HG02973 (cell line): ENCODE measurements at regions not wholly inside any gene's neighbourhood (a gene's known extent, or its start where the extent isn't known, plus 50 kb on each side); places are given as distances from the start of the nearest gene placed in this dataset.

Experiments used
- ATAC-seq: cut with Tn5 transposase; IDR thresholded peaks from one replicate; pipeline ENCODE4 v1.9.1; 2021; ENCODE audit warnings: moderate library complexity; ENCODE audit not compliant: unreplicated experiment

DNA sequence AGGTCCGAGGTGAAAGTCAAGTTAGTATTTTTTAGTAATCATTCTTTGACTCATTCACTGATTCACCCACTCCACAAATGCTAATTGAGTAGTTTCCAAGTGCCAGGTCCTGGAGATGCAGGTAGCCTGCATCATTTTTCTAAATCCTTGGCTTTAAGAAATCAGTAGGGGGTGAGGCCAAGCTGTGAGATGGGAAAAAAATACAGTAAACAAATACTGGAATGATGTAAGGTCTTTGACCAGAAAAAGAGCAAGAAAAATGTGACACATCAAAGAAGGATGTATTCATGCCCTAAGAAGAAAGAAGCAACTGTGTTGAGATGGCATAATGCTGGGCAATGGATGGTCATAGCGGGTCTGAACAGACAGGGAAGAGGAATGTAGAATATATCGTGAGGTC is 1386.6 kb downstream of the PCDH7 start:
- no peak for ATAC-seq

DNA sequence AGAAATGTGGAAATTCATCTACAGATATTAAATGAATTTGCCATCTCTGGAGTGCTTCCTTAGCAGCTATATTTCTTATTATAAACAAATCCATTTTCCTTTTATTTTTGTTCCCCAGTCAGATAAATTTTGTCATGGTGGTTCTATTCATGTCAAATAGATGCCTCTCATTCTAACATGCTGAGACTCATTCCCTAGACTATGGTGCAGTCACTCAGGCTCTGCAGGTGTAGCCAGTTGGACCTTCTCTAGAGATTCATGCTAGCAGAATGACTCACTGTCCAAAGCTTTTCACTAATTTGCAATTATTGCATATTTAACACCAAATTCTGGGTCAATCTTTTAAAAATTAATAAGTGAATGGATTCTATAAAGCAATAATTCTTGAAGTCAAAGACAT is 1392.7 kb downstream of the PCDH7 start:
- ATAC-seq = no peak

DNA sequence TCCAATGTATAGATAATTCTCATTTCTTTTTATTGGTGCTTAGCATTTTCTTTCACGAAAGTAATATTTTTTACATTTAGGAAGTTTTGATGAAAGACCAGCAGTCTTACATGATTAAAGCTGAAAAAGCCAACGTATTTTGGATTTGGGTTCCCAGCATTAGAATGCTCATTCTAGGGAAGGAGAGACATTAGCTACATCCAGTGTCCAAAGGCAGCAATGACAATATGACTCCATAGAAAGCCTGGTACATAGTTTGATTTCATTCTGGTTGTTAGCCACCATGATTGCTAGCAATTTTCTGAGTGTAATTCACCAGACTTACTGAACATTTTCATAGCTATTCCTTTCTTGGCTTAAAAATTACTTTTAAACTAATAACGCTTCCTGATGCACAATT is 1397.5 kb downstream of the PCDH7 start:
- no peak for ATAC-seq

DNA sequence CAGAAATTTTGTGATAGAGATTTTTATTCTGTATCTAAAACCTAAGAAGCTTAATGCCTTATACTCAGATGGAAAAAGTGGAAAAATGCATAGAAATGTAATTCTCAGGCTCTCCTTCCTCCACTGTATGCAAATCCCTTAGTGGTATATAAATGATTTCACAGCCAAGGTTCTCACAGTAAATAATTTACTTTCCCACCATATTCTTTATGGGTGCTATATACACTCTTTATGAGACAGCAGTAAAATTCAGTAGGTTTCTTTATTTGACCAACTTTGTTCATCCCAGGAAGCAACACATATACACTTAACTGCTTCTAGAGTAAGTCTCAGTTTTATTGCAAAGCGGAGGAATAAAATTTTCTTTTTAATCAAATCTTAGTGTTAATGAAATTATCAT is 1399.7 kb downstream of the PCDH7 start:
- ATAC-seq = no peak

DNA sequence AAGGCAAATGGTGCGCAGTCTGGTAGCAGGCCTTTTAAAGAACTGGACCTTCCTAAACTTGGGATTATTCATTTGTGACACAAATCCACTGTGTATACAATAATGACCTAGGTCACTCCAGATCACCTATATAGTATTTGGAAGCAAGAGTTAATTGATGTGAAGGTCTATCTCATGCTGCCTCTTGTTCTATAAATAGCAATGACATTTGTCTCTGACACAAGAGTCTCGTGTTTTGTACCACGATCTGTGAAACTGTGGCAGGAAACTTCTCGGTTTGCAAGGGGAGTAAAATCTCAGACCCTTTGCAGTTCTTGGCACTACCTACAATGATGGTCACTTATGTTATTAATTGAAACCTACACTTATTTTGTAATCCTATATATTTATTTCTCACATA is 1408.4 kb downstream of the PCDH7 start:
- no peak for ATAC-seq

DNA sequence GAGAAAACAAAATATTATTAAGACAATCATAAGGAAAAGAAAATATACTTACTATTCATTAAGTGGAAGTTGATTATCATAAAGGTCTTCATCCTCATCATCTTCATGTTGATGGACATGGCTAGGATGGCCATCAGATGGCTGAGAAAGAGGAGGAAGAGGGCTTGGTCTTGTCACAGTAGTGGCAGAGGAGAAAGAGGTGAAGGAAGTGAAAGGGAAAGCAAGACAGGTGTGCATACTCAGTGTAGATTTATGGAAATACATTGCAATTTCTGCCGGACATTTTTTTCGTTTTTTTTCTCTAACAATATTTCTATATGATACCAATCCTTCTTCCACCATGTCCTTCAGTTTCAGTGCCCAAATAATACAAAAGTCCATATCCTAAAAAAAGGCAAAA is 1409.8 kb downstream of the PCDH7 start:
- ATAC-seq = no peak

DNA sequence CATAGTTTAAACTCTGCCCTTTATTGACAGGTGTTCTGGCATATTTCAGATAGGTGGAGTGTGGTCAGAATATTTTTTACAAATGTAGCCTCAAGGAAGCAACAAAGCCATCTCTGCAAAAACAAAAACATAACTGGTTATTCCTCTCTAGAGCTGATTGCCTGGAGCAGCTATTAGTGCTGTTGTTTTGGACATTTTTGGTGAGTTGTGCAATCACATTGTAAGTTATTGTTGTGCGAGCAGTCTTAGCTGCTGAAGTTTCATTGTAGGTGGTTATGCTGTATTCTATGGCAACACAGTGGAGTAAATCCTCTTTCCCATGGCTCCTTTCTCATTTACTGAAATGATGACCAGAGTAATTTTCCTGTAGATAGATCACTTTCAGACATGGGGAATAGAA is 1413.0 kb downstream of the PCDH7 start:
- no peak for ATAC-seq

DNA sequence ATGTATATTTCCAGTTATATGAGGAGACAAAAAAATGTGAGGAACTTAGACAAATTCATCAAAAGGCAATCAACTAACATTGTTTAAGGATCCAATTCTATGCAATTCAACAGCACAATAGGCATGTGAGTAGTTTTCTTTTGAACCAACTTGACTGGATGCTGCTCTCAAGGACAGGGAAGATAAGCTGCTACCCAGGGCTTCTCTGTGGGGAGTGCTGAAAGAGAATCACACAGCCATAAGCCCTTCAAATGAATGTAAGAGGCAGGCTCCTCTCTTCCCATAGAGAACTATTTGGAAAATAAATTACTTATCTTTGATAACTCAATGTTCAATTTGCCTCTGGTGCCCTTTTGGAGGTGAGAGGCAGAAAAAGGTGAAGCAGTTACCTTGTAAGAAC is 1413.6 kb downstream of the PCDH7 start:
- ATAC-seq = no peak

DNA sequence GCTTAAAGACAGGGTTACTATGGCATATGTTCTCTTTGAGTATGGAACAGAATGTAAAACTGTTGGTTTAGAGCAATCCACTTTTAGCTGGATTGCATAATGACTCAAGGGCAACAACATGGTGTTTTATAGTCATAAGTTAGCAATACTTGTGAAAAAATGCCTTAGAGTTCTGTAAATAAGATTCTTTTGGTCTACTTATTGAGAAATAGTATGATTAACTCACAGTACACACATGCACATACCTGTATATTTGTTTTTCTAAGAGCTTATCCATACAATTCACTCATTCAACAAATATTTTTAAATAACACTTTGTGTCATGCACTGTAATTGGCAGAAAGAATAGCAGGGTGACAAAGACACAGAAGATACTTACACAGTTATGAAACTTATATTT is 1415.5 kb downstream of the PCDH7 start:
- no peak for ATAC-seq

DNA sequence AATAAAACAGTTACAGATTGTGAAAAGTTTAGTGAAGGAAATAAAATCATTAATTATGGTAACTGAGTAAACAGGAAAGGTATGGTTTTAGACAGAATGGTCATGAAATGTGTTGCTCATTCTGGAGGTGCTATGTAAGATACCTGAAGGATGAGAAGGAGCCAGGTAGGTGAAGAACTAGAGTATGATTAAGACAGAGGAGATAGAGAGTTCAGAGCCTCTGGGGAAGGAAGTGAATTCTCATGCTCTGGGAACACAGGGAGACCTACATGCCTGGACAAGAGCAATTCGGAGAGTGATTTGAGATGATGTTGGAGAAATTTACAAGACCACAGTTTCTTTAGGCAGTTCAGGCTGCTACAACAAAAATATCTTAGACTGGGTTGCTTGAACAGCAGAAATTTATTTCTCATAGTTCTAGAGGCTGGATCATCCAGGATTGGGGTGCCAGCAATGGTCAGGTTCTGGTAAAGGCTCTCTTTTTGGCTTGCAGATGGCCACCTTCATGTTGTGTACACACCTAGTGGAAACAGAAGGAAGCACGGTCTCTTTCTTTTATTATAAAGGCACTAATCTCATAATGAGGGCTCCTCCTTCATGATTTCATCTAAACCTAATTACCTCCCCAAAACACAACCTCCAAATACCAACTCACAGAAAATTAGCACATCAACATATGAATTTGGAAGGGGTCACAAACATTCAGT is 1416.1 kb downstream of the PCDH7 start:
- no peak for ATAC-seq

DNA sequence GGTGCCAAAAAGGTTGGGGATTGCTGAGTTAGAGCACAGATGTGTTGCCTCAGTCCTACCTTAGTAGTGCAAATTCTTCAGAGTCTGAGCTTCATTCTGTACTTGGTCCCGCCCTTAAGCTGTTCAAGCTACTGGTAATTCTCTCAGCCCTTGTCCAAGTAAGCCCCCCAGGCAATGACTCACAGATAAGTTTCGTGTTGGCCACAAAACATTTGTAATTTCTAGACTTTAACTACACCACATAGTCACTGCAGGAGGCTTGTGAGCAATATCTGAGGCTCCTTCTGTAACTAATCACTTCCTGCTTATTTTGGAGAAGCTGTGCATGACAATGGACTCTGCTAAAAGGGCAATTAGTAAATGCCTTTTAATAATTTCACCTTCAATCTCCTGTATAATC is 1420.5 kb downstream of the PCDH7 start:
- no peak for ATAC-seq

DNA sequence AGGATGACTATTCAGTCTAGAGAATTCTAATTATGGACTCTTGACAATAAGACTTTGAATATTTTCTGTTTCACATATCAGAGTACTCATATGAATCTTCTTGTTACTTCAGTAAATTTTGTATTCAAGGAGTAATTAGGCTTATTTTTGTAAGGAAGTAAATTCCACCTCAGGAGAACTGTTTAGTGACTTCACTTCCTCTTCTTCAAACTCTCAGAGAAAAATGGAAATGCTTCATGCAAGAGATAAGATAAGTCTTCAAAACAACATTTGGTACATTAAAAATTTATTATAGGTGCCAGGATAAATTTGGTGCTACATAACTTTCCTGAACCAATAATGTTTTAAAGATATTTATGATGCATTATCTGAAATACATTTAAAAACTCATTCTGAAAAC is 1421.9 kb downstream of the PCDH7 start:
- ATAC-seq = no peak

DNA sequence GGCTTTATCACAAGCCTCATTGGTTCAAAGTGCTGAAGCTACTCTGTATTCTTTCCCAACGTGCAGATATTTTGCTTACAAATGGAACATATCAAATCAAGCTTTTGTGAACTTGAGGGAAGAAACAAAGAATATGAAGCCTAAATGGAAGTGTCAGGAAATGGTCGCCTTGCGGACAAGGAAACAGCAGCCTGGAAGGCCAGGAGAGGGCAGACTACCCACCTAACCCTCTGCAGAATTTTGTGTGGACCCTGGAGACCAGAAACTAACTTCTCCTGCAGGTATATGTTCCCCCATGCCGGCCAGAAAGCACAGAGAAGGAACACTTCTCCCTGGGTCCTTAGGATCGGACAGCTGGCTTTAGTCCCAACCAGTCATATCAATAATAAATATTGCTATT is 1425.8 kb downstream of the PCDH7 start:
- no peak for ATAC-seq

DNA sequence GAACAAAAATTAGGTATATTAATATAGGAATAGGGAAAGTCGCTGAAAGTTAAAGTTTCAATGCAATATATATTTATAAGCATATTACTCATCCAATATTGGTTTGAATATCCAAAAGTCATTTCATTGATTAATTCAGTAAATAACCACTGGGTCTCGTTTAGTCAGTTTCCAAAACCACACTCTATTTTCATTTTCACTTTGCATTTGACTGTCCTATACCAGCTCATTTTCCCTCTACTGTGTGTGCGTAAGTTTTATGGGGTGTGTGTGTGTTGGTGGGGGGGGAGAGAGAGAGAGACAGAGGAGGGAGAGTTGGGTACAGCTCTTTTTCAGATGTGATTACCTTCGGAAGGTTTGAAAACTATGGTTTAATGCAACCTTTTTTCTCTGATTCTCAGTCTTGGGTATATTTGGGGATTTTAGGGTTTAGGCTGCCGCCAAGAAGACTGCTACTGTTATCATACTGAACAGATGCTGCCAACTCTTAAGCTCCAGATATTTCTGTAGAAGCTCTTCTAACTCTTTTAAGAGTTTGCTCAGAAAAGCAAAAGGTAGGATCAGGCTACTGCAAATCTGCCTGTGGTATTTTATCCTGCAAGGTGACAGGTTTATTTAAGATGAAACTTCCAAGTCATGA is 1427.4 kb downstream of the PCDH7 start:
- ATAC-seq = no peak

DNA sequence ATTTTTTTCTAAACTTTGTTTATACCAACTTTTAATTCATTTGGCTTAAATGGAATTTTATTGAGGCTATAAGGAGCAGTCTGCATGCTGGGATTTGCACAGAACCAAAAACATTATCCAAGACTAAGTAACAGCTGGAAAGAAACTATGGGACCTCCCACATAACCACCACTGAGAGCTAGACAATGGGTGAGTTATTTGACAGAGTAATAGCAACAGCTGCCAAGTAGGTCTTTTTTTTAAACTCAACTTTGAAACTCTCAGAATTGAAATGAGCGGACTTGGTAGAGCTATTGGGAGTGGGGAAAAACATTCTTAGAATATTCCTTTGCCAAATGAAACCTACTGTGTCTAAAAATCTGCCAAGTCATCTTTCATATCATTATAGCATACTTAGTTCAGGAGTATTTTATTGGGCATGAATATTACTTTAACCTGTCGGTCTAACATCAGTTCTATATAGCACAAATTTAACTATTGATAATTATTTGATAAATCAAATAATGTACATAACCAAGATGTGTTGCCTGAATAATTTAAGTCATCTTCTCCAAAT is 1428.0 kb downstream of the PCDH7 start:
- ATAC-seq = no peak

DNA sequence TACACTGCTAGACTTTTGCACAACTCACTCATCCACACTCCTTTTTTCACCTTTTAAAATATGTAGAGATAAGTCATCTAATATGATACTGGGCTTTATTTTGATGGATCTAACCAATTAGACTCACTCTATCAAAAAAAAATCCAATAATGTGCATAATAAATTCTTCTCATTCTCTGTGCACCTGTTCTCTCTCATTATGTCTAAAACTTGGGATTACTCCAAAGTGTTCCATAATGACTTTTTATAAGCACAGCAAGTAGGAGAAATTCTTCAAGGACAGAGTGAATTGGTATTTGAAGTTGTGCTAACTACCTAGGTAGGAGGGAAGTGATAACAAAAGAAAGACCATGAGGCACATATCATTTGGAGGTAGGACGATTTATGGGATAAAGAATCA is 1438.8 kb downstream of the PCDH7 start:
- no peak for ATAC-seq

DNA sequence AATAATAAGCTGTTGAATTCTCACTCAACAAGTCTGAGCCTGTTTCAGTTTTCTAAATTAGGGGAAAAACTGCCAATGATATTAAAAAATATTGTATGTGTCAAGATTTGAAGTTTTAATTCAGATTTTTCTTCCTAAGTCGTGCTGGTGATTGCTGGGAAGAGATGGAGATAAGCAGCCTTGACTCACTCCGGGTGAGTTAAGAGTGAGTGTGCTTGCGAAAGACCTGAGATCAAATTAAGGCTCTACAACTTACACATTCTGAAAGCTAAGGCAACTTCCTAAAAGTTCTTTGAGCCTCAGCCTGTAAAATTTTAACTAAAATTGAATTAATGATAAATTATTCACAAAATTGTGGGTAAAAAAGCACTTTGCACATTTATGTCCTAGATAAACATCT is 1441.2 kb downstream of the PCDH7 start:
- no peak for ATAC-seq

DNA sequence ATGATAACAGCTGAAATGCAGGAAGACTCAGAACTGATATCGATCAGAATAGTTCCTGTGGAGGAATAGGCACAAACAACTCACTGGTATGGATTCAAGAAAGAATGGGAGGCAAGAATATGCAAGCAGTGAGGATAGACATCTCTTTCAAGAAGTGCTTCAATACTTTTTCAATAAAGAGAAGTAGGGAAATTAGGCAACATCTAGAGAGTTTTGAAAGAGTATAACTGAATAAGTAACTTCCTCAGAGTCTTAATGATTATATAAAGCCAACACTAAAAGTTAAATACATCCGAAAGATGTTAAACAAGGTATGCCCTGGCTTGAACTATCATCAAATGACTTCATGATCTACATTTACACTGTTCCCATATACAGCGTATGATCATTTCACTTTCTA is 1443.0 kb downstream of the PCDH7 start:
- no peak for ATAC-seq

DNA sequence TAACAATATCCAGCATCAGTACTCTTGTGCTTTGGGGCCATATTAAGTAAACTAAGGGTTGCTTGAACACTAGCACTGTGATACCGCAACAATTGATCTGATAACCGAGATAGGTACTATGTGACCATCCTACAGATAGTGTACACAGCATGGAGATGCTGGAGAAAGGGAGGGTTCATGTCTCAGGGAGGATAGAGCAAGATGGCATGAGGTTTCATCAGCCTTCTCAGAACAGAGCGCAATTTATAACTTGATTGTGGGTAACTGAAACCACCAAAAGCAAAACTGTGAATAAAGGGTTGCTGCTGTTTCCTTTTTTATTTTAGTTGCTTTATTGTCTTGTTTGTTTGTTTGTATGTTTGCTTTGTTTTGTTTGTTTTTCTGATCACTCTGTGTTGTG is 1449.7 kb downstream of the PCDH7 start:
- no peak for ATAC-seq

DNA sequence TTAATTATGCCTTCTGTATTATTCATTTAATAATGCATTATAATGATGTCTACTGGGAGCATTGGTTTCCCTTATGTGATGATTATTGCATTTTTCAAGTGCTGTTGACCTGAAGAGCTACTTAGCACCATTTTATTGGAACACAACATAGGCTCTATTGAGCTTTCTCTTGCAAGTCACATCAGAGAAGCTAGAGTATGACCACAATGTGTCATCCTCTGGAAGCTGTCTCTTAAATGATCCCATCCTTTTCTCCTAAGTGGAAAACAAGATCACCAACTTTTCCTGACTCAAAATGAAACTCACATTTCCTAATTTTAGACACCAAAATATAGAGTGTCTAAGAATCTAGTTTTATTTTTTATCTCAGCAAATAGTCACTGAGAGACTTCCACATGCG is 1451.9 kb downstream of the PCDH7 start:
- ATAC-seq = no peak

DNA sequence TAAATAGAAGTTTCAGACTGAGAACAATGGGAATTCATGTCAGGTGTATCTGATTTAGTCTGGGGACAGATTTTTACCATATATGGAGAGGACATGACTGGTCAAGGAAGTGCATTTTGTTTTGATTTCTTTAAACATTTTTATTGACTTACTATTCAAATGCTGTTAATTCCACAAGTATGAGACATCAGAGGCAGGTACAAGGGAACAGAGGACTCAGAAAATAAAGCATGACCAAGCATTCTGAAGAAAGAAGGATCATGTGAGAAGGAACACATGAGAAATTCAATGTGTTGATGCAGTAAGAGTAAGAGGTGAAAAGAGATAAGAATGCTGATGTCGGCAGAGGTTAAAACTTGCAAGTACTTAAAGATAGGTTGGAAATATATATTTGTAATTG is 1452.6 kb downstream of the PCDH7 start:
- ATAC-seq = no peak

DNA sequence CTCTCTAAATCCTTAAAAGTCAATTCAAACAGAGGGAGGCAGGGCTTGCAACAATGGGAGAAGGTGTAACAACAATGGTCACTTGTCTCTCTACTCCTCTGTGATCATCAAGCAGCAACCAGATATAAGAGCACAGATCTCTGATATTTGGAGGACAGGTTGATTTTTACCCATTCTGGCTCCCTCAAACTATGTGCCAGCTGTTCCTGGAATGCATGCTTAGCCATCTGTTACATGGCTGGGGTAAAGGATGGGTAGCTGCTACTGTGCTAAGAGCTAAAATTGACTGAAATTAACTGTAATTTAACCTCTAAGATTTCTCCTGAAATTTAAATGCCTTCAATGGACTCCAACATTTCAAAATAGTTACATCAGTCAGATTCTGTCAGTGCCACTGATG is 1459.9 kb downstream of the PCDH7 start:
- no peak for ATAC-seq

DNA sequence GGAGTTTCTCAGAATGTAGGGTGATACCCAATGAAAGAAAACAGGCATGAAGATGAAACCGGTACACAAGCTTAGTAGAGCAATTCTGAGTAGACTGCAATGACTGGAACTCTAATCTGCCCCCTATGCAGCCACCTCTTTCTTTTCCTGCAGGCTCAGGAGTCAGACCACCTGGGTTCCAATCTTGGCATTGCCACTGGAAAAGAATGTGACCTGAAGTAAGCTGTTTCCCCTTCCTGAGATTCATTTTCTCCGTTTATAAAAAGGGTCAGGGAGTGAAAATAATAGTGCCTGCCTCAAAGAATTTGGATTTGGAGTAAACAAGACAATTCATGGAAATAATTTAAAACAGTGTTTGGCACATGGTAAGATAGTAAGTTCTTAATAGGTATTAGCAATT is 1464.0 kb downstream of the PCDH7 start:
- no peak for ATAC-seq
